Osteocyte (in vitro differentiated cells): ENCODE measurements at regions not wholly inside any gene's neighbourhood (a gene's known extent, or its start where the extent isn't known, plus 50 kb on each side); places are given as distances from the start of the nearest gene placed in this dataset.
"Not testable (repeated sequence)": the region's sequence is repeated elsewhere in the genome, so short reads cannot be mapped to it uniquely, and the experiment has no call there.

Experiments
- DNase-seq: peaks from one replicate; pipeline ENCODE4 v3.0.0; 2021; ENCODE audit warnings: mixed read lengths; ENCODE audit not compliant: unreplicated experiment; ENCODE audit errors: extremely low spot score
- H3K27ac Mint-ChIP-seq: one replicate; pipeline ENCODE4 v1.8.0; 2021; ENCODE audit warnings: mild to moderate bottlenecking, mixed read lengths; ENCODE audit not compliant: unreplicated experiment
- H3K27me3 Mint-ChIP-seq: one replicate; pipeline ENCODE4 v1.8.0; 2021; ENCODE audit warnings: mixed read lengths; ENCODE audit not compliant: unreplicated experiment
- H3K36me3 Mint-ChIP-seq: one replicate; pipeline ENCODE4 v1.8.0; 2021; ENCODE audit warnings: mixed read lengths; ENCODE audit not compliant: unreplicated experiment
- H3K4me1 Mint-ChIP-seq: one replicate; pipeline ENCODE4 v1.8.0; 2021; ENCODE audit warnings: mixed read lengths; ENCODE audit not compliant: unreplicated experiment
- H3K4me3 Mint-ChIP-seq: one replicate; pipeline ENCODE4 v1.8.0; 2021; ENCODE audit warnings: mild to moderate bottlenecking, moderate library complexity, mixed read lengths; ENCODE audit not compliant: unreplicated experiment
- H3K9me3 Mint-ChIP-seq: one replicate; pipeline ENCODE4 v1.8.0; 2021; ENCODE audit warnings: mixed read lengths; ENCODE audit not compliant: unreplicated experiment
- TF ChIP-seq, protein P1 (sequence below): fragments of 200-600 bp; sonication (generic); IDR thresholded peaks from 2 replicates; pipeline ENCODE4 v1.5.0; 2021; ENCODE audit warnings: antibody characterized with exemption, mild to moderate bottlenecking, moderate library complexity

DNA sequence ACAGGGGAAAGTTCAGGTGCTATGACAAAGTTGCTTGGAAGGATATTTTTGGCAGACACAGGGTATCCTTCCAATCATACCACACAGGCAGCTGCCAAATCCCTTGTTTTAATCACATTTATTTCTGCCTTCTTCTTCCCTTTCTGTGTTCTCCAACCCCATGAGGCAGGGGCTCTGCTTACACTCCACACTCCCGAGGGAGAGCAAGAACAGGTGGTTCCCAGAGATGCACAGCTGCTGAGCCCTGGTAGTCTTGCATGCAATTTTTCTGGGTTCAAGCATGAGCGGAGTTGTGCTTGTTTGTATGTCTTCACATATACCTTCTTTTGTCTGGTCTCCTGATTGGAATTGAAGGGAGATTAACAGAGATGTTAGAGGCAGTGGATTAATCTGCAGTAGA lies 251.7 kb upstream of the ST6GAL2 start:
- no peak overlapping the region for H3K4me3 Mint-ChIP-seq
- no peaks in the 10 kb centered on the region for H3K4me1 Mint-ChIP-seq
- no peak overlapping the region for H3K27ac Mint-ChIP-seq
- TF ChIP-seq, protein P1, sequence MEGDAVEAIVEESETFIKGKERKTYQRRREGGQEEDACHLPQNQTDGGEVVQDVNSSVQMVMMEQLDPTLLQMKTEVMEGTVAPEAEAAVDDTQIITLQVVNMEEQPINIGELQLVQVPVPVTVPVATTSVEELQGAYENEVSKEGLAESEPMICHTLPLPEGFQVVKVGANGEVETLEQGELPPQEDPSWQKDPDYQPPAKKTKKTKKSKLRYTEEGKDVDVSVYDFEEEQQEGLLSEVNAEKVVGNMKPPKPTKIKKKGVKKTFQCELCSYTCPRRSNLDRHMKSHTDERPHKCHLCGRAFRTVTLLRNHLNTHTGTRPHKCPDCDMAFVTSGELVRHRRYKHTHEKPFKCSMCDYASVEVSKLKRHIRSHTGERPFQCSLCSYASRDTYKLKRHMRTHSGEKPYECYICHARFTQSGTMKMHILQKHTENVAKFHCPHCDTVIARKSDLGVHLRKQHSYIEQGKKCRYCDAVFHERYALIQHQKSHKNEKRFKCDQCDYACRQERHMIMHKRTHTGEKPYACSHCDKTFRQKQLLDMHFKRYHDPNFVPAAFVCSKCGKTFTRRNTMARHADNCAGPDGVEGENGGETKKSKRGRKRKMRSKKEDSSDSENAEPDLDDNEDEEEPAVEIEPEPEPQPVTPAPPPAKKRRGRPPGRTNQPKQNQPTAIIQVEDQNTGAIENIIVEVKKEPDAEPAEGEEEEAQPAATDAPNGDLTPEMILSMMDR: no peak
- DNase-seq: no peak
- H3K36me3 Mint-ChIP-seq: no peaks in the 10 kb centered on the region
- H3K9me3 Mint-ChIP-seq: peaks cover 22% of the 10 kb centered on the region
- peaks cover 16% of the 10 kb centered on the region for H3K27me3 Mint-ChIP-seq

DNA sequence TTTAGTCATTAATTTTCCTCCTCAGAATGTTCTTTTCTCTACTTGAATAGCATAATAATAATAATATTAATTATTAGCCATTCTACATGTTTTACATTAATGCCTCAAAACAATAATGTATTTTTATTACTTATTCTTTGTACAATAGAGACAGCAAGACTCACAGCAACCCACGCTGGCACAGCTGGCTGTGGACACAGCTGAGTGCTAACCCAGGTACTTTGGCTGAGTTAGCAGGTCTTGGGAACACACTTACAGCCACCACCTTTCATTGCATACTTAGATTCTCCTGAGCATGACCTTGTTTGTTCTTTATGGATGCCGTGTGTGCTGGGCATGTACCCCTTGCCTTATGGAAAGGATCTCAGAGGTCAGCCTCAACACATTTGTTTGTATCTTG lies 260.2 kb upstream of the ST6GAL2 start:
- TF ChIP-seq, protein P1: no peak
- DNase-seq: no peak

DNA sequence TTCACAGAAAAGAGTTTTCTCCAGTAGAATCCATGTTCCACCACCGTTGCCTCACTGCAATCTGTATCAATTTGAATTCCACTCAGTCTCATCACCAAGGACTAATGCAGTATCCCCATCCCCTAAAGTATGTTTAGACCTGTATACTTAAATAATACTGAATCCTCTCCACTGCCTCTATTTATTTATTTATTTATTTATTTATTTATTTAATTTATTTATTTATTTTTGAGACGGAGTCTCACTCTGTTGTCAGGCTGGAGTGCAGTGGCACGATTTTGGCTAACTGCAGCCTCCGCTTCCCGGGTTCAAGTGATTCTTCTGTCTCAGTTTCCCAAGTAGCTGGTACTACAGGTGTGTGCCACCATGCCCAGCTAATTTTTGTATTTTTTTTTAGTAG lies 260.7 kb upstream of the ST6GAL2 start:
- H3K27ac Mint-ChIP-seq, DNase-seq, H3K4me3 Mint-ChIP-seq, H3K4me1 Mint-ChIP-seq, H3K36me3 Mint-ChIP-seq: not testable (repeated sequence)
- H3K27me3 Mint-ChIP-seq: peaks cover 23% of the 10 kb centered on the region
- H3K9me3 Mint-ChIP-seq: peaks cover 12% of the 10 kb centered on the region

More for the DNA sequence above, 260.2 kb upstream of the ST6GAL2 start:
- H3K9me3 Mint-ChIP-seq: peaks cover 12% of the 10 kb centered on the region
- H3K27me3 Mint-ChIP-seq: peaks cover 19% of the 10 kb centered on the region
- peaks cover 2% of the 10 kb centered on the region for H3K36me3 Mint-ChIP-seq
- no peak overlapping the region for H3K27ac Mint-ChIP-seq
- H3K4me3 Mint-ChIP-seq: no peak overlapping the region
- H3K4me1 Mint-ChIP-seq: no peaks in the 10 kb centered on the region

DNA sequence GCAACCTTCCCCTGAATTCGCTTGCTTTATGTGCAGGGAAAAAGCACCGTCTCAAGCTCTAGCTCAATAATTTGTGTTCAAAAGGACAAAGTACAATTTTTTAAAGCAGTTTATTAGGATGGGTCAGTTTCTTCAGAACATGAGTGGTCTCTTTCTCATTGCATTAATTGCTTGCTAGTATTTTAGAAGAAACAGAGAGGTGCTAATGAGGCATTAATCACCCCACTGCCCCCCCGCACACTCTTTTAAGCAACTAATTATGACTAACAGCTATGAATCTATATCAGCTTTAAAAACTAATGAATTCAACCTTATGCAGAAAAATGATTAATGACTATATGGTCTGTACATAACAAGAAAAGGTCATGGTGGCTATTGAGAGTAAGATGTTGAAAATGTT lies 262.1 kb upstream of the ST6GAL2 start:
- Mint-ChIP-seq H3K4me1 (no peaks in the 10 kb centered on the region), H3K9me3 (peaks cover under 1% of the 10 kb centered on the region), H3K4me3 (no peak overlapping the region), H3K27me3 (peaks cover 17% of the 10 kb centered on the region), H3K36me3 (peaks cover 1% of the 10 kb centered on the region), H3K27ac (no peak overlapping the region)
- TF ChIP-seq, protein P1: no peak
- DNase-seq: no peak

DNA sequence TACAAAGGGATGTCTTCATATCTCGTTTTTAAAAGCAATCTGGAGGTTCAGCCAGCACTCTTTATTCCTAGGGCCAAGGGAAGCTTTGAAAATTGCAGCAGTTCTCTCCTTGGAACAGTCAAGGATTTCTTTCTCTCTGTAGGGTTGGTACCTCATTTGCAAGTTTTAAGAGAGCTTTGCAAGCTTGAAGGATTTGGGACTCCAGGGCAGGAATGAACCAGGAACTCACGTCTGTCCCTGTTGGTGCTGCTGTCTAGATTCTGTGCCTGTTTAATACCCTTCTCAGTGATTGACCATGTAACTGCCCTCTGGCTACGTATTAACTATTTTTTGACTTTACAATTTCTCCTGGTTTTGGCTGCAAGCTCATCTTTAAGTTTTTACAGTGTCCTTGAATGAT lies 262.5 kb upstream of the ST6GAL2 start:
- DNase-seq: no peak
- Mint-ChIP-seq H3K9me3 (no peaks in the 10 kb centered on the region), H3K27me3 (peaks cover 17% of the 10 kb centered on the region), H3K4me1 (no peaks in the 10 kb centered on the region), H3K36me3 (no peaks in the 10 kb centered on the region), H3K27ac (no peak overlapping the region), H3K4me3 (no peak overlapping the region)
- TF ChIP-seq, protein P1: no peak

DNA sequence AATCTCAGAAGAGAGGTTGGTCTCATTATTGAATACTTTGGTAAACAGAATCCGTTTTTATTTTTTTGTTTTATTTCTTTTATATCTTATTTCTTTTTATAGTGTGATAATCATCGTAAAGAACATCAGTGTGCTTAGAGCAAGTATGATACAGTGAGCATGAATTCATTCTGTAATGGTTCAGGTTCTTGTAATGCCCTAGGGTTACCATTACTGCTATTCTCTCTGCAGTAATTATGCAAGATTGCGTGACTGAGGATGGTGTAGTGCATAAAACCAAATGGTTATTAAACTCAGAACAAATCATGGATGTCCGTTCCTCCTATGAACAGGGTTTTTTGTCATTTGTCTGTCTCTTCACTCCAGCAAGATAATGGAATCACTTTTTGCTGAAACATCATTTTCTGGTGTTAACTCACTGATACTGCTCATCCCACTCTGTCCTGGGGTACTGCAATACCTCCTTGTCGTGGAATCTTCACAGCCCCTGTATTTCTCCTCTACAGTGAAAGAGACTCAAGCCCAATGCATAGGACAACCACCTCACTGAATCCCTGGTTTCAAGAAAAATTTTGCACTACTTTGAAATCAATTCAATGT lies 274.8 kb upstream of the ST6GAL2 start:
- Mint-ChIP-seq H3K36me3 (no peaks in the 10 kb centered on the region), H3K9me3 (peaks cover 15% of the 10 kb centered on the region), H3K4me3 (no peak overlapping the region), H3K4me1 (no peaks in the 10 kb centered on the region), H3K27ac (no peak overlapping the region), H3K27me3 (peaks cover 9% of the 10 kb centered on the region)
- TF ChIP-seq, protein P1: no peak
- no peak for DNase-seq
